ENCODE measurements at regions not wholly inside any gene's neighbourhood (a gene's known extent, or its start where the extent isn't known, plus 50 kb on each side); places are given as distances from the start of the nearest gene placed in this dataset.

GRCh38 chr18:47331641-47332040 is 80.2 kb upstream of the SKOR2 start:
- Histone ChIP-seq H4K20me1 (ENCODE audit: insufficient read depth, low read length) (no peaks in the 10 kb centered on the region), H3K9ac (ENCODE audit: insufficient read depth, low read depth, low read length) (no peak overlapping the region), H3K9me3 (ENCODE audit: low read length) (no peaks in the 10 kb centered on the region), H3K79me2 (ENCODE audit: insufficient read depth, low read length) (no peaks in the 10 kb centered on the region), H3K4me1 (ENCODE audit: insufficient read depth, low read length) (no peaks in the 10 kb centered on the region), H3K4me2 (ENCODE audit: low read depth, low read length) (no peak overlapping the region), H2AFZ (ENCODE audit: low read length) (no peak overlapping the region), H3K36me3 (replicated peaks in 1 of 2; ENCODE audit: control insufficient read depth in 1 of 2, insufficient read depth in 2 of 2, low read length in 2 of 2) (no peaks in the 10 kb centered on the region), H3K27ac (ENCODE audit: extremely low read length, insufficient read depth, low read length) (no peak overlapping the region), H3K4me3 (replicated peaks in 1 of 3; ENCODE audit: insufficient read depth in 1 of 3, low read depth in 2 of 3, low read length in 3 of 3) (no peak overlapping the region), H3K27me3 (ENCODE audit: control insufficient read depth in 1 of 2, insufficient read depth in 2 of 2, low read length in 2 of 2) (peaks cover 0 to 21% of the 10 kb centered on the region in 2 experiments; a peak in 2 of 5 replicates)
- no peak for TF ChIP-seq NFE2 (CRISPR knock-in tag; IDR thresholded peaks at IDR 0.05)
- no peak for TF ChIP-seq ZNF280B (CRISPR knock-in tag; IDR thresholded peaks at IDR 0.05; ENCODE audit: borderline replicate concordance)
- no peak for TF ChIP-seq ZMYM4 (CRISPR knock-in tag; IDR thresholded peaks at IDR 0.05)
- BruUV-seq (replicated peaks) = no TSS peak
- WGBS (ENCODE audit: low lambda C conversion rate) = 0% methylated on average over 1 of the region's 1 CpG
- ChIA-PET POLR2A (no interaction called here), CTCF (ENCODE audit: low intra/inter-chr PET ratio, low total read pairs) (no interaction called here)
- DNase-seq (ENCODE audit: low spot score) (no peak), FAIRE-seq (no peak), ATAC-seq (no peak)
- in situ Hi-C loops (cut with HindIII; ENCODE audit: extremely low pct_ligation_motif_present, low pct_unique_long_range_greater_than_20kb) = no loop called here
- intact Hi-C loops (cut with micrococcal nuclease; ENCODE audit: unreplicated experiment) = no loop called here

- ChIA-PET POLR2A (no interaction called here), CTCF (ENCODE audit: low intra/inter-chr PET ratio, low total read pairs) (no interaction called here)
- Histone ChIP-seq H3K9ac (ENCODE audit: insufficient read depth, low read depth, low read length) (no peak overlapping the region), H3K36me3 (replicated peaks in 1 of 2; ENCODE audit: control insufficient read depth in 1 of 2, insufficient read depth in 2 of 2, low read length in 2 of 2) (no peaks in the 10 kb centered on the region), H3K9me3 (ENCODE audit: low read length) (no peaks in the 10 kb centered on the region), H4K20me1 (ENCODE audit: insufficient read depth, low read length) (no peaks in the 10 kb centered on the region), H3K4me3 (replicated peaks in 1 of 3; ENCODE audit: insufficient read depth in 1 of 3, low read depth in 2 of 3, low read length in 3 of 3) (no peak overlapping the region), H2AFZ (ENCODE audit: low read length) (no peak overlapping the region), H3K79me2 (ENCODE audit: insufficient read depth, low read length) (no peaks in the 10 kb centered on the region), H3K4me2 (ENCODE audit: low read depth, low read length) (no peak overlapping the region), H3K27me3 (ENCODE audit: control insufficient read depth in 1 of 2, insufficient read depth in 2 of 2, low read length in 2 of 2) (peaks cover 0 to 21% of the 10 kb centered on the region in 2 experiments; a peak in 2 of 5 replicates), H3K4me1 (ENCODE audit: insufficient read depth, low read length) (no peaks in the 10 kb centered on the region), H3K27ac (ENCODE audit: extremely low read length, insufficient read depth, low read length) (no peak overlapping the region)
- WGBS (ENCODE audit: low lambda C conversion rate) = 20% methylated on average over 7 of the region's 7 CpGs
- intact Hi-C loops (cut with micrococcal nuclease; ENCODE audit: unreplicated experiment) = no loop called here
- in situ Hi-C loops (cut with HindIII; ENCODE audit: extremely low pct_ligation_motif_present, low pct_unique_long_range_greater_than_20kb) = no loop called here
- no TSS peak for BruUV-seq (replicated peaks)
- FAIRE-seq (no peak), DNase-seq (ENCODE audit: low spot score) (no peak), ATAC-seq (no peak)
- no peak for TF ChIP-seq ZNF841 (CRISPR knock-in tag; IDR thresholded peaks at IDR 0.05; ENCODE audit: borderline replicate concordance)
- TF ChIP-seq HOXA3 (CRISPR knock-in tag; IDR thresholded peaks at IDR 0.05) = no peak
- no peak for TF ChIP-seq SOX5 (CRISPR knock-in tag; IDR thresholded peaks at IDR 0.05; ENCODE audit: borderline replicate concordance)
- TF ChIP-seq GATAD1 (CRISPR knock-in tag; IDR thresholded peaks at IDR 0.05) = no peak
- no peak for TF ChIP-seq KLF12 (CRISPR knock-in tag; IDR thresholded peaks at IDR 0.05; ENCODE audit: borderline replicate concordance)
- TF ChIP-seq RFX3 (CRISPR knock-in tag; IDR thresholded peaks at IDR 0.05) = no peak
- TF ChIP-seq CERS6 (CRISPR knock-in tag; IDR thresholded peaks at IDR 0.05) = no peak
- TF ChIP-seq ZNF33B (CRISPR knock-in tag; IDR thresholded peaks at IDR 0.05) = no peak
- TF ChIP-seq ZNF446 (CRISPR knock-in tag; IDR thresholded peaks at IDR 0.05) = no peak
- TF ChIP-seq ZNF777 (CRISPR knock-in tag; IDR thresholded peaks at IDR 0.05) = no peak
- TF ChIP-seq CHCHD3 (CRISPR knock-in tag; IDR thresholded peaks at IDR 0.05) = no peak
- no peak for TF ChIP-seq NBN (conservative IDR thresholded peaks at IDR 0.05)
- TF ChIP-seq ZNF501 (CRISPR knock-in tag; IDR thresholded peaks at IDR 0.05) = no peak
- no peak for TF ChIP-seq NCOA5 (CRISPR knock-in tag; IDR thresholded peaks at IDR 0.05)
- TF ChIP-seq ZNF704 (CRISPR knock-in tag; IDR thresholded peaks at IDR 0.05; ENCODE audit: borderline replicate concordance) = no peak
Measured at GRCh38 chr18:47331026-47331425, 79.6 kb upstream of the SKOR2 start.
